Fibroblast of peridontal ligament (primary cell): ENCODE measurements at regions not wholly inside any gene's neighbourhood (a gene's known extent, or its start where the extent isn't known, plus 50 kb on each side); places are given as distances from the start of the nearest gene placed in this dataset.
A peak's percentile ranks its signal among the peaks of the same experiment; 100 is the strongest.
"Not testable (repeated sequence)": the region's sequence is repeated elsewhere in the genome, so short reads cannot be mapped to it uniquely, and the experiment has no call there.

Experiments used
- DNase-seq: peaks from one replicate; pipeline ENCODE4 v3.0.0-alpha.2; 2010; ENCODE audit errors: extremely low read depth

- no peak for DNase-seq
Observed at GRCh38 chr12:105880824-105881388, 257.8 kb downstream of the NUAK1 start.

GRCh38 chr12:105882404-105882803, 256.4 kb downstream of the NUAK1 start:
- peak; percentile 35 for DNase-seq

- no peak for DNase-seq
Observed at GRCh38 chr12:105887131-105887530, 251.6 kb downstream of the NUAK1 start.

GRCh38 chr12:105888696-105889095, 250.1 kb downstream of the NUAK1 start:
- no peak for DNase-seq

GRCh38 chr12:105892362-105892910, 246.3 kb downstream of the NUAK1 start:
- no peak for DNase-seq

- DNase-seq = not testable (repeated sequence)
Observed at GRCh38 chr12:105895197-105895832, 243.4 kb downstream of the NUAK1 start.

GRCh38 chr12:105897311-105897725, 241.4 kb downstream of the NUAK1 start:
- no peak for DNase-seq

GRCh38 chr12:105898271-105898670, 240.5 kb downstream of the NUAK1 start:
- not testable (repeated sequence) for DNase-seq

GRCh38 chr12:105899589-105899988, 239.2 kb downstream of the NUAK1 start:
- DNase-seq = no peak

- DNase-seq = no peak
Observed at GRCh38 chr12:105906561-105906960, 232.2 kb downstream of the NUAK1 start.

- no peak for DNase-seq
Observed at GRCh38 chr12:105907982-105908381, 230.8 kb downstream of the NUAK1 start.

GRCh38 chr12:105910030-105910429, 228.7 kb downstream of the NUAK1 start:
- DNase-seq = no peak

GRCh38 chr12:105911966-105912365, 226.8 kb downstream of the NUAK1 start:
- no peak for DNase-seq

- no peak for DNase-seq
Observed at GRCh38 chr12:105912882-105913678, 225.7 kb downstream of the NUAK1 start.

GRCh38 chr12:105915997-105916759, 222.6 kb downstream of the NUAK1 start:
- no peak for DNase-seq

- no peak for DNase-seq
Observed at GRCh38 chr12:105916760-105917039, 222.1 kb downstream of the NUAK1 start.

- DNase-seq = no peak
Observed at GRCh38 chr12:105920161-105920684, 218.5 kb downstream of the NUAK1 start.

- no peak for DNase-seq
Observed at GRCh38 chr12:105921055-105921454, 217.7 kb downstream of the NUAK1 start.

GRCh38 chr12:105921872-105922669, 216.7 kb downstream of the NUAK1 start:
- peak; percentile 27 for DNase-seq

- peak; percentile 28 for DNase-seq
Observed at GRCh38 chr12:105922670-105923102, 216.1 kb downstream of the NUAK1 start.
